ENCODE measurements at regions not wholly inside any gene's neighbourhood (a gene's known extent, or its start where the extent isn't known, plus 50 kb on each side); places are given as distances from the start of the nearest gene placed in this dataset.
"Not testable (repeated sequence)": the region's sequence is repeated elsewhere in the genome, so short reads cannot be mapped to it uniquely, and the experiment has no call there.

DNA sequence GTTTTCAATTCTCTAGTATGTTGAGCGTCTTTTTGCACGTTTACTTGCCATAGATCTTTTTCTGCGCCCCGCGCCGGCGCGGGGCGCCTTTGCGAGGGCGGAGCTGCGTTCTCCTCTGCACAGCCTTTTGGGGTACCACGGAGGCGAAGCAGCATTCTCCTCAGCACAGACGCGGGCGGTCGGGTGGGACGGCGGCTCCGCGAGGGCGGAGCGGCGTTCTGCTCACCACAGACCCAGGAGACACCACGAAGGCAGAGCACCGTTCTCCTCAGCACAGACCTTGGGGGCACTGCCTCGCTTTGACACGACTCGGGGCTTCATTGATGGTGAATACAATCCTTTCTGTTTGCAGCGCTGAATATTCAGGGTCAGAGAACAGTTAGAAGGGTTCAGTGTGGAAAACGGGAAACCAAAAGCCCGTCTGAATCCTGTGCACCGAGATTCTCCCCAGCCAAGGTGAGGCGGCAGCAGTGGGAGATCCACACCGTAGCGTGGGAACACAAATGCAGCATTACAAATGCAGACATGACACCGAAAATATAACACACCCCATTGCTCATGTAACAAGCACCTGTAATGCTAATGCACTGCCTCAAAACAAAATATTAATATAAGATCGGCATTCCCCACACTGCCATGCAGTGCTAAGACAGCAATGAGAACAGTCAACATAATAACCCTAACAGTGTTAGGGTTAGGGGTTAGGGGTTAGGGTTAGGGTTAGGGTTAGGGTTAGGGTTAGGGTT is 190.7 kb upstream of the VIPR2 start:
- DNase-seq = not testable (repeated sequence)

DNA sequence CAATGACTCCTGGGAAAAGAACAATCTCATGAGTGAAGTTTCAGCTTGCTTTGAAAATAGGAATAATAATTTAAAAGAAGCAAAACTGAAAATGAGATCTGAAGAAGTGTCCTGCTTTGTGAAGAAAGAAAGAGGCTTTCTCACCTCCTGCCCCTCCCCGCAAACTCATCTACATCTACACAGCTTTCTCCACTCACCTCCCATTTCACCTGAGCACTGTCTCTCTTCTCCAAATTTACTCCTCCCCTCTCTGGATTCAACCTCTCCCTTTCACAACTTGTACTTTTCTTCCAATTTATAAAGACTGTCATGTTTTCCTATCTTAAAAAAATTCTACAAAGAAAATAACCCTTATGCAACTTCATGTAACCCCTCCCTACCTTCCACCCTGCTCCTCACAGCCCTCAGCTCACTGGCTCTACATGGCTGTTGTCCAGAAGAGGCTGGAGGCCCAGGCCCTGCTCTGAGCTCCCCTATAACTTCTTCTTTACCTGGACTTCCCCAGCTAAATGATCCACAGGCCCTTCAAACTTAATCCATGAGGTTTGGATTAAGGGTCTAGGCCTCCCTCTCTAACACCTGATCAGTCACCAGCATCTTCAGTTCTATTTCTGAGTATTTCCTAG is 188.3 kb upstream of the VIPR2 start:
- DNase-seq = not testable (repeated sequence)

DNA sequence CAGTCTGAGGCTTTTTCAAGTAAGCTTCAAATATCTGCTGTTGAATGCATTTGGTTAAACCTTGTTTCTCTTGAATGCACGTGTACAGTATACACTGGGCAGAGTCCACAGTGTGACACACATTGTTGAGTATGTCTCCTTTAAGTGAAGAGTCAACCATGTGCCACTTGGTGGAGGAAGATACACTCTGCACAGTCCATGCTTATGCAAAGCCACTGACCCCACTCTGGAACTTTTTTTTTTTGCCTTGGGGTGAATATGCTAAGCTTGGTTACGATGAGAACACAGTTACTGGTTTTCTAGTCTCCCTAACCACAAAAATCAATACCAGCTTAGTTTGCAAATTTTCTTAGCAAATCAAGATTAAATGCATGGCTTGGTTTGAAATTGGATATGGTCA is 186.8 kb upstream of the VIPR2 start:
- DNase-seq = no peak

DNA sequence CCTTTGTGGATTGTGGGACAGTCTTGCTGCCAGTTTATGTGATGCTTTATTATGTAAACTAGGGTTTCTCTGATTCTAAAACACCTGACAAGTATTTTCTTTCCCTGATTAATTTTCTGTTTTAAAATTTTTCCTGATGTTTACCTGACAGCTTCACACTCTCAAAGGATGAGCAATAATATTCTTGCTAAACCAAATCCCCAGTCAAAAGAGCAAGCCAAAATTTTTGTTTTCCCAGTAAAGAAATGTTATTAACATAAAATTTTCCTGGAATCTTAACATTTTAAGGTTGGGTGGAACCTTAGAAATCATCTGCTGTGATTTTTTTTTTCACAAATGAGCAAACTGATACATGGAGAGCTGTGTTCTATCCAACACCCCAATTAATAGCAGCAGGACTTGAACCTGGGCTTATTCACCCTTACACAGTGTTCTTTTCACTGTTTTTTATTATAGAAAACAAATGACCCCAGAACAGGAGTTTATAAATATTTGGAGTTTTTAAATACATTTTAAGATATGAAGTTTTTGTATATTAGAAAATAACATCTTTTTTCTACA is 185.2 kb upstream of the VIPR2 start:
- DNase-seq = no peak

DNA sequence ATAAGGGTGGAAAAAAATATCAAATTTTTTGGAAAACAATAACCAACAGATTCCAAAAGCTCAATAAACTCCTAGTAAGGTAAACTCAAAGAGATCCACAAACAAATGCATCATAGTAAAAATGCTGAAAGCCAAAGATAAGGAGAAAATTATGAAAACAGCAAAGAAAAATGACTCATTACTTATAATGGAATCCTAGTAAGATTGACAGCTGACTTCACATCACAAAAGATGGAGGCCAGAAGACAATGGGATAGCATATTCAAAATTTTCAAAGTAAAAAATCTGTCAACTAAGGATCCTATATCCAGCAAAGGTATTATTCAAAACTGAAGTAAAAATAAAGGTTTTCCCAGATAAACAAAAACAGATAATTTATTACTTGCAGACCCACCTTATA is 183.4 kb upstream of the VIPR2 start:
- no peak for DNase-seq

DNA sequence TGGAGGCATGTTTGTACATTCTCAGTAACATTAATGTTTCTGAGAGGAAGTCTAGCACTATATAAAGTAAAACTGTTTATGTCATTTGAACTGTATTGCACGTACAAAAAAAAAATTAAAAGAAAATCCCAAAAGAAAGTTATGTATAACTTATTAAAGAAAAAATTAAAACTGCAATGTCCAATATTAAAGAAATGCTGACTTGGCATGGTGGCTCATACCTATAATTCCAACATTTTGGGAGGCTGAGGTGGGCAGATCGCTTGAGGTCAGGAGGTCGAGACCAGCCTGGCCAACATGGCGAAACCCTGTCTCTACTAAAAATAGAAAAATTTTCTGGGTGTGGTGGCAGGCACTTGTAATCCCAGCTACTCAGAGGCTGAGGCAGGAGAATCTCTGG is 178.7 kb upstream of the VIPR2 start:
- no peak for DNase-seq

DNA sequence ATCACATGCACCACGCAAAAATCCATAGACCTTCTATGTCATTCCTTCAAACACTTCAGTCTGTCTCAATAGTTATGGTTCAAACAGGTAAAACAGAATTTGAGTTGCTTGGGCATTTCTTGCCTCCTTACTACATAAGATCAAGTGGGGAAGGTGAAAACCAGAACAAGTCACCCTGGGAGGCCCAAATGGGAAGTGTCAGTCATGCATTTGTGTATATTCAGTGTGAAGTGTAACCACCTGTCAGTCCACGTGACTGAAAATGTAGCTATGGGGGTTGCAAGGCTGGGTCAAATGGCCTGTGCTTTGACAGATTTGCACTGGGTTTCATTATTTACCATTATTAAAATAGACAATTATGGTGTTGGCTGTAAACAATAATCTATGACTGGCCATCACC is 176.6 kb upstream of the VIPR2 start:
- DNase-seq = no peak

DNA sequence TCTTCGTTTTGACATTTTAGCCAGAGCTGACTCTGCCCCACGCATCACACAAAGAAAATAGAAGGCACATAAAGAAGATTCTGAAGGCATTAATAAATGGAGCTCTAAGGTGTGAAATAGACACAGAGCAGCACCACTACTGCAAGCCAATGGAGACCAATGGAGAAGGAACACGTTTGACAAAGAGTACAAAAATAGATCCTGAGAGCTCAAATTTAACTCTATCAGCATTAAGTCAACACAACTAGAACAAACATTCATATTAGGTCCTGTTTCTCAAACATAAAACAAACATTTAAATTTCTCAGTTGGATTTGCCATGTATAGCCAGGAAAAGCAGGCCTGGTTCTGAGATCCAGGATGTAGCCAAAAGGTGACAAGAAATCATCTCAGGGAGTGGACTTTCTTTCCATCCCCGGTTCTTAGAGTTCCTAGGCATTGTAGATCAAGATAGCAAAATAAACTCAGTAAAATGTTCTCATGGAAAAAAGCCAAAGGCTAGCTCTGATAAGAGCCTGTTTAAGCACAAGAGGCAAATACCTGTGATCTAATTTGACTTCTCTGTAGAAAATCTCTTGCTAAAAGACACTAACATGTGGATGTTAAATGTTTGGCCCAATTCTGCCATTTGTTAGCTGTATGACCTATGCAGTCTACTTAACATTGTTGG is 174.2 kb upstream of the VIPR2 start:
- no peak for DNase-seq

DNA sequence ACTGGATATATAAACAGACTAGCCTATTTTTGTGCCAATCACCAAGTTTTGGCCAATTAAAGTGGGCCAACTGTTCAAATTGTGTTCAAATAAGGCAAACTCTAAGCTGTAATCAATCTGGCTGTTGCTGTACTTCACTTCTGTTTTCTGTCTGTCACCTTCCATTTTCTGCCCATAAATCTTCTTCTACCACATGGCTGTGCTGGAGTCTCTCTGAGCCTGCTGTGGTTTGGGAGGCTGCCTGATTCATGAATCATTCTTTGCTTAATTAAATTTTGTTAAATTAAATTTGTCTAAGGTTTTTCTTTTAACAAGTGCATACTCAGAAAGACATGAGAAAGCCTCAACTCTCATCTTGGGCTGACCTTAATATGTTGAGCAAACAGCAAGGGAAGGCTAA is 172.6 kb upstream of the VIPR2 start:
- DNase-seq = no peak

DNA sequence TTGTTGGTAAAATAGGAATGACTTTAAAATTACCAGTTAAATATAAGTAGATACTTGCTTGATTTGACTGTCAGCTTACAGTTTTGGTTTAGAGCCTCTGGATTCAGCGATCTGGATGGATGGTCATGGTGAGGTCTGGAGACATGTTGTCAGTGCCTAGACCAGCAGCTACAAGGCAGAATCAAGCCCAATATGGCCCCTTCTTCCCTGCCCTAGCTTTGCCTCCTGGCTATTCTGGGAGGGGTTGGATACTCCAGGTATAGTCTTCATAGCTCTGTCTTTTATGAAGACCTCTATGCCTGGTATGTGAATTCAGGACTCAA is 166.5 kb upstream of the VIPR2 start:
- no peak for DNase-seq

DNA sequence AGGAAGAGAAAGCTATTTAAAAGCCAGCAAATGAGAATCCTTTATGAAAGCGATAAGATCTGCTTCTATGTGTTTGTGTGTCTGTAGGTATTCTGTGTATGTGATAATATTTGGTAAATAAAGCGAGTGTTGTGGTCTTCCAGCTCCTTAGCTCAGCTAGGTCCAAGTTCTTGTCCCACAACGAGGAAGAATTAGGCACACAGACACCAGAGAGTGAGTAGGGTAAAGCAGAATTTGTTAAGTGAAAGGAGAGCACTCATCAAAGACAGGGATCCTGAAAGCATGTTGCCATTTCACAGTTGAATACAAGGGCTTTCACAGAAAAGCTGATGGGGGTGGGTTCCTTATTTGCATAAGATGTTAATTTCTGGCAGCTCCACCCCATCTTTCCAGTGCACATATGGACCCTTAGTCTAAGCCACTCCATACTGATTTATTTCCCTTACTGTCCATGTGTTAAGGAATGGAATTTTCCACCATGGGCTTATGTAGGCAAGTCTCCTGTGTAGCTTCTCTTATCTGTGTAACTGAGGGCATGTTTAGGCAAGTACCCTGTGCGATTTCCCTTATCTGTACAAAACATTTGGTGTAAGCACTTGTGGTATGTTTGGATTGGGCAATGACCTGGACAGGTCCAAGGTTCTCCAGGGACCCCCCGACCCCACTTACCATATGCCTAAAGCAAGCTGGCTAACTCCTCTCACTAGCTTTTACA is 165.9 kb upstream of the VIPR2 start:
- no peak for DNase-seq

DNA sequence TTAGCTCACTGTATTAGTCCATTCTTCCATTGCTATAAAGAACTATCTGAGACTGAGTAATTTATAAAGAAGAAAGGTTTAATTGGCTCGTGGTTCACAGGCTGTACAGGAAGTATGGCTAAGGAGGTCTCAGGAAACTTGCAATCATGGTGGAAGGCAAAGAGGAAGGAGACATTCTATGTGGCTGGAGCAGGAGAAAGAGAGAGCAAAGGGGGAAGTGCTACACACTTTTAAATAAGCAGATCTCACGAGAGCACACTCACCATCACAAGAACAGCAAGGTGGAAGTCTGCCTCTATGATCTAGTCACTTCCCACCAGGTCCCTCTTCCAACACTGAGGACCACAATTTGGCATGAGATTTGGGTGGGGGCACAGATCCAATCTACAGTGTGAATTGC is 164.5 kb upstream of the VIPR2 start:
- DNase-seq = not testable (repeated sequence)

DNA sequence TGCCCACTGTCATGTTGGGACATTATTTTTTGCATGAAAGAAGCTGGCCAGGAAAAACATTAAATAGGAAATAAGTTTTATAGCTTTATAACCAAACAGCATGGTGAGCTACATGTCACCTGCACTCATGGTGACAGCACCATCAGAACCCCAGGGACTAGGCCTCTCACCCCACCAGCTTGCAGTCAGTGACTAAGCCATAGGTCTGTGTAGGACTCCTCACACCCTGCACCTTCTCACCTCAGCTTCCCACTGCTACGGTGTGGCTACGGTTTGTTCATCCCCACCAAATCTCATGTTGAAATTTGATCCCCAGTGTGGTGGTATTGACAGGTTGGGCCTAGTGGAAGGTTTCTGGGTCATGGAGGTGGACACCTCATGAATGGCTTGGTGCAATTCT is 161.3 kb upstream of the VIPR2 start:
- DNase-seq = no peak

DNA sequence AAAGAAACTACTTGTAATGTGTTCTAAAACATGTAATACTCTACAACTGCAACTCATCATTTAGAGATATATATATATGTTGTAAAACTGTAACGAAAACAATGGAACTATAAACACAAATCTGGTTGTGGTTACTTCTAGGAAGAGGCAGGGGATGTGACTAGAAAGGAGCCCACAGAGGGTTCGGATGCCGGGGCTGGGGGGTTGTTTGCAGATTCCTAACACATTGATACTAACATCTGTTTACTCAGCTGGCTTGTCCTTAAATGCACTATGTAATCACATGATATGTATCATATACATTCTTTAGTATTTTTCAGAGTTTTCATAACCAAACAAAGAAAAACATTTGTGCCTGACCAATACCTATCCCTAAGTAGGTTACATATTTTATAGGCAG is 160.5 kb upstream of the VIPR2 start:
- not testable (repeated sequence) for DNase-seq

DNA sequence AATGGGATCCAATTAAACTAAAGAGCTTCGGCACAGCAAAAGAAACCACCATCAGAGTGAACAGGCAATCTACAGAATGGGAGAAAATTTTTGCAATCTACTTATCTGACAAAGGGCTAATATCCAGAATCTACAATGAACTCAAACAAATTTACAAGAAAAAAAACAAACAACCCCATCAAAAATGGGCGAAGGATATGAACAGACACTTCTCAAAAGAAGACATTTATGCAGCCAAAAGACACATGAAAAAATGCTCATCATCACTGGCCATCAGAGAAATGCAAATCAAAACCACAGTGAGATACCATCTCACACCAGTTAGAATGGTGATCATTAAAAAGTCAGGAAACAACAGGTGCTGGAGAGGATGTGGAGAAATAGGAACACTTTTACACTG is 158.8 kb upstream of the VIPR2 start:
- DNase-seq = not testable (repeated sequence)

DNA sequence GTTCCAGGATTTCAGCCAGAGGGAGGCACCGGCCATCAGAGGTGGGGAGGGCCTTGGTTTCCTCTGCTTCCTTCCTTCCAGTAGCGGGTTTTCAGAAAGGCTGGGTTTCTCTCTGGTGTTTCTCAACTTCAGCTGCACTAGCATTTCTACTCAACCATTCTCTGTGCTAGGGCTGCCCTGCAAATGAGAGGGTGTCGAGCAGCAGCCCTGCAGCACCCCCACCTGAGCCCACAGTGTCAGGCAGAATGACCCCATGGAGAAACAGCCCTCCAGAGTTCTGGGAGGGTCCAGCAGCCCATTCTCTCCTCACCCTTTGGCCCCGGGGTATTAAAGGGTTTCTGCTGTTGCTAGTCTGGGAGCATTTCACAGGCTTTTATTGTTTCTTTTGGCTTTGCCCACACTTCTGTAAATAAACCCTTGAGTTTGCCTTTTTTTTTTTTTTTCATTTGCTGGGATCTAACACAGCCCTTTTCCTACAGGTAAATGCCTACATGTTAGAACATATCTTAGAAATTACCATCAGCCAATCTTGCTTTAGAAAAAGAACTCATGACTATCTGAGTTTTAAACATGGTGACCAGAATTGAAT is 151.5 kb upstream of the VIPR2 start:
- DNase-seq = no peak

DNA sequence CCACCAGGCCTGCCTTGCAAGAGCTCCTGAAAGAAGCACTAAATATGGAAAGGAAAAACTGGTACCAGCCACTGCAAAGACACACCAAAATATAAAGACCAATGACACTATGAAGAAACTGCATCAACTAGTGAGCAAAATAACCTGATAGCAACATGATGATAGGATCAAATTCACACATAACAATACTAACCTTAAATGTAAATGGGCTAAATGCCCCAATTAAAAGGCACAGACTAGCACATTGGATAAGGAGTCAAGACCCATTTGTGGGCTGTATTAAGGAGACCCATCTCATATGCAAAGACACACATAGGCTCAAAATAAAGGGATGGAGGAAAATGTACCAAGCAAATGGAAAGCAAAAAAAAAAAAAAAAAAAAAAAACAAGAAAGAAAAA is 141.8 kb upstream of the VIPR2 start:
- not testable (repeated sequence) for DNase-seq

DNA sequence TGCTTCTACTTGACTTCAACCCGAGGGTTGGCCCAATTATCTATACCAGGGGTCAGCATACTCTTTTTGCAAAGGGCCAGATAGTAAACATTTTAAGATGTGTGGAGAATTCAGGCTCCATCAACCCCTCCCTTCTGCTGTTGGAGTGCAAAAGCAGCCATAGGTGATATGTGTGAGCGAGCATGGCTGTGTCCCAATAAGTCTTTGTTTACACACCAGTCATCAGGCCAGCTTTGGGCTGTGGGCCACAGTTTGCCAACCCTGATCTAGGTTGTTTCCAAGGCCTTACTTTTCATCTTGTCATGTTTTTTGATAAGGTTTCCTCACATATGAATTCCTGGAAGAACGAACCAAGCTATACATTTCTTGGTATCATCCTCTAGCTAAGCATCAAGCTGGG is 136.9 kb upstream of the VIPR2 start:
- DNase-seq = no peak

DNA sequence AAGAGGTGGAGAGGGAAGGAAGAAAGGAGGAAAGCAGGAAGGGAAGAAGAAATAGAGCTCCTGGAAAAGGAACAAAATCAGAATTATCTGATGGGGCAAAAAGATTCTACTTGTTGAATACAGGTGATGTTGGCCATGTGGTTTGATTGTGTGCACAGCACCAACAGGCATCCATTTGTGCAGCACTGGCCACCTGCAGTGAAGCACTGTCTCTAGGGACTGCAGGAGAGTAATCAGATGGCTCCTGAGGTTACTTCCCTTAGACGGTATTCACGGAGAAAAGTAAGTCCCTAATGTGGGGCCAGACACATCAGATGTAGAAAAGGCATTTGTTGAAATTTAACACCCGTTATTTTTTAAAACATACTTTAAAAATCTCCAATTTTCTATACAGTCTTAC is 135.3 kb upstream of the VIPR2 start:
- no peak for DNase-seq

DNA sequence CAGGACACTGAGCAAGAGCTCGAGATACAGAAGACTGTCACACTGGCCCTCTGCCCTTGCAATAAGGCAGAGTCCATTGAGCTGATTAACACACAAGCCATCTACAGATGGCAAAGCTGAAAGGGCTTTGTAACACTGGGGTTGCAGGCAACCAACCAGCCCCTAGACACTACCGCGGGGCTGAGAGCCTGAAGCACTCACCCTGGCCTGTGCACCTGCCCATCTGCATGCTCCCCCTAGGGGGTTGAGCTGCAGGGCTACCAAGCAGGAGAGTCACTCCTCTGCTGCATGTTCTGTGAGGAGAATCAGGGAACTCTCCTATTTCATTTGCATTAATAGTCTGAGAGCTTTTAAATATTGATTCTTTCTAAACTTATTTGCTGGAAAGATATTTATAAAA is 128.1 kb upstream of the VIPR2 start:
- DNase-seq = no peak

DNA sequence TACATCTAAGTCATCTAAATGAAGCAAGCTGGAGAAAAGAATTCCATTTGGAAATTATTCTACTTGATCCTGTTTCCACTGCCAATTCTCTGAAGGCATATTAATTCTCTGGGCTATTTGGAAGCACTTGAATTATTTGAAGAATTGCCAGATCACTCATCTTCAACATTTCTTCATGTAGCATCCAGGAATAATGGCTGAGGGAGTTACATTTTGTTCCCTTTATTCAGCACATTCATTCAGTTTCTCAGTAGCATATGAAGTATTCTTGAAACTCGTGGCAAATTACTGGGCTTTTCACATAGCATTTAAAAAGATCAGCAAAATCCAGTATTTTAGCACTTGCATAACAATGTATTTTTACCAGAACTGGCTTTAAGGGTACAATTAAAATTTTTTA is 127.1 kb upstream of the VIPR2 start:
- DNase-seq = no peak

DNA sequence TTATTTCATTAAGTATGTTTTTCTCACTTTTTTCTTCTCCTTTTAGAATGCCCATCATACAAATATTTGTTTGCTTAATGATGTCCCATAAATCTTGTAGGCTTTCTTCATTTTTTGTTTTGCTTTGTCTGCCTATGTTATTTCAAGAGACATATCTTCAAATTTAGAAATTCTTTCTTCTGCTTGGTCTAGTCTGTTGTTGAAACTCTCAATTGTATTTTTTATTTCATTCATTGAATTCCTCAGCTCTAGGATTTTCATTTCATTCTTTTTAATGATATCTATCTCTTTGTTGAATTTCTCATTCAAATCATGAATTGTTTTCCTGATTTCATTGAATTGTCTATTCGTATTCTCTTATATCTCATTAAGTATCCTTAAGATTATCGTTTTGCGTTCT is 125.1 kb upstream of the VIPR2 start:
- DNase-seq = no peak

DNA sequence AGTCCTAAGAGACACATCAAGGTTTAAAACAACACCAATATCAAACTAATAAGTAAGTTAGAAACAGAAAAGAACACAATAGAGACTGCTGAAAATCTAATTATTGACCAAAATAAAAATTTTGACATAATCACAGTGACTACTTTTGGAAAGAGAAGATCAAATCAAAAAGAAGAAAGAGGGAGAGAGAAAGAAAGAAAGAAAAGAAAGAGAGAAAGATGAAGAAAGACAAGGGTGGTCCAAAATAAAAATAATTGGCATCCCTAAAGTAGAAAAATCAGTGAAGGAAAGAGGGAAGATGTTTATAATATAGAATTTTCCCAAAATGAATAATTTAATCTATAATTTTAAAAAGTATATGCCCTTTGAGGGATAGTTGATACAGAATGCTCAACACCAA is 118.8 kb upstream of the VIPR2 start:
- no peak for DNase-seq

All from CD4-positive, alpha-beta T cell treated with Interleukin-4 for 1 hour (primary cell).